GM19372 (cell line): ENCODE measurements at regions not wholly inside any gene's neighbourhood (a gene's known extent, or its start where the extent isn't known, plus 50 kb on each side); places are given as distances from the start of the nearest gene placed in this dataset.
"Not testable (repeated sequence)": the region's sequence is repeated elsewhere in the genome, so short reads cannot be mapped to it uniquely, and the experiment has no call there.

Experiments
- ATAC-seq: cut with Tn5 transposase; IDR thresholded peaks from one replicate; pipeline ENCODE4 v1.9.1; 2021; ENCODE audit warnings: mild to moderate bottlenecking, low read depth, moderate library complexity; ENCODE audit not compliant: unreplicated experiment

- no peak for ATAC-seq
These were observed 585.6 kb upstream of the RAB6C start for GRCh38 chr2:129393816-129394215.

- ATAC-seq = peak; percentile 59
These were observed 582.4 kb upstream of the RAB6C start for GRCh38 chr2:129396980-129397599.

- no peak for ATAC-seq
These were observed 578.6 kb upstream of the RAB6C start for GRCh38 chr2:129400826-129401225.

GRCh38 chr2:129402076-129402475, 577.4 kb upstream of the RAB6C start:
- ATAC-seq = no peak

GRCh38 chr2:129404000-129404685, 575.3 kb upstream of the RAB6C start:
- ATAC-seq = no peak

DNA sequence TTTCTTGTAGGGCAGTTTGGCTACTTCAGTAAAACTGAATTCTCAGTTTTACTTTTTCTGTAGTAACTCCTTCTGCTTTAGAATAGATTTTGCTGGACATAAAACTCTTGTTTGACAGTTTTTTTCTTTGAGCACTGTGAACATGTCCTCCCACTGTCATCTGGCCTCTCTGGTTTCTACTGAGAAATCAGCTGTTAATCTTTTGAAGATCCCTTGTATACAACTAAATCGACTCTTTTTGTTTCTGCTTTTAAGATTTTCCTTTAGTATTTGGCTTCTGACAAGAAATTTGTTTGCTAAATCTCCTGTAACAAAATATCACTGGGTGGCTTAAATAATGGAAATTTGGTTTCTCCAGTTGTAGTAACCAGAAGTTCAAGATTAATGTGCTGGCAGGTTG, 570.9 kb upstream of the RAB6C start:
- no peak for ATAC-seq

DNA sequence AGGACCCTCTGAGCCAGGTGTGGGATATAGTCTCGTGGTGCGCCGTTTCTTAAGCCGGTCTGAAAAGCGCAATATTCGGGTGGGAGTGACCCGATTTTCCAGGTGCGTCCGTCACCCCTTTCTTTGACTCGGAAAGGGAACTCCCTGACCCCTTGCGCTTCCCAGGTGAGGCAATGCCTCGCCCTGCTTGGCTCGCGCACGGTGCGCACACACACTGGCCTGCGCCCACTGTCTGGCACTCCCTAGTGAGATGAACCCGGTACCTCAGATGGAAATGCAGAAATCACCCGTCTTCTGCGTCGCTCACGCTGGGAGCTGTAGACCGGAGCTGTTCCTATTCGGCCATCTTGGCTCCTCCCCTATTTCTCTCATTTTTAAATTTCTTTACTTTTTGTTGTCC, 562.4 kb upstream of the RAB6C start:
- ATAC-seq = not testable (repeated sequence)

GRCh38 chr2:129422028-129422427, 557.4 kb upstream of the RAB6C start:
- no peak for ATAC-seq

- ATAC-seq = no peak
These were observed 551.3 kb upstream of the RAB6C start for GRCh38 chr2:129428086-129428660.

DNA sequence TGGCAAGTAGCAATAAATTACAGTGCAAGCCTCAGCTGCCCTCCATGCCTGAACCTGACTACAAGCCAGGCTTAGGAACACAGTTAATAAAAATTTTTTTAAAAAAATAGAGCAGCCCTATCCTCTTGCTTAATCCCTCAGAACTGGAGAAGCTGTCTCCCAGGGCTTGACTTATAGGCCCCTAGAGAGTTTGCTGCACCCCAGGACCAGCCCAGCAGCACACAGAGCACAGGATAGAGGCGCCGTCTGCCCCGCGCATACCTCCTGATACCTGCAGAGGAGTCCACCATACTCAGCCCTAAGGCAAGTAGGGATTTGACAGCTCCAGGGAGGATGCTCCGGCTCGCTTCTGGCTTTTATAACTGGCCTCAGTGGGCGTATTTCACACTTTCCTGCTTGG, 548.6 kb upstream of the RAB6C start:
- no peak for ATAC-seq

DNA sequence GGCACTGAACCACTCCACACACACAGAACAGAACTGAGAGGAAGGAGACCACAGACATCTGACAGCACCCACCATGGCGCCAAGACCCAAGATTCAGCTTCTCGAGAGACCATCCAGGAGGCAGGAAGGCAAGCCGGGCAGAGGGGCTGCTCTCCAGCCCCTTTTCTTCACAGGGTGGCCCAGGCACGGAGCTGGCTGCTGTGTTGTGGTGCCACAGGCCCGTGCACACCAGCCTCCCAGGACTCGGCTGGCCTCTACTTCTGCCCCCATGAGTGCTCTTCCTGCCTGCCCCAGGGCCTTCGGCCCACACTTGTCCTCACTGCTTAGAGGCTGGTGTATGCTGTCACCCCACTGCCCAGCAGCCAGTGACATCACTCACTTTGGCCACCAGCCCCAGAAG, 547.6 kb upstream of the RAB6C start:
- no peak for ATAC-seq

DNA sequence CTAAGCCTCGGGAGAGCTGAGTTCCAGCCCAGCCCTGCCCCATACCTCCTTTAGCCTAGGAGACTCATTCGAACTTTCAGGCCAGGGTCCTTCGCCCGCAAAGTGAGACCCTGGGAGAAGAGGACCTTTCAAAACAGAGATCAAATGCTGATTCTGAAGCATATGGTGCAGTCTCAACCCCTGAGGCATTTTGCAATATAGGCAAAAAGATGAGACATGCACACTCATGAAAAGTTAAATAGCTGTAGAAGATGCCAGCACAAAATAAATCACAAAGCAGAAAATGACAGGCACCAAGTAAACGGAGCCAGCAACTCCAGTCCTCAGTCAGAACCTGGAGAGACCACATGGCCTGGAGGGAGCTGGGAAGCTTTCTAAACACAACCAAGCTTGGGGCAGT, 542.7 kb upstream of the RAB6C start:
- ATAC-seq = no peak

DNA sequence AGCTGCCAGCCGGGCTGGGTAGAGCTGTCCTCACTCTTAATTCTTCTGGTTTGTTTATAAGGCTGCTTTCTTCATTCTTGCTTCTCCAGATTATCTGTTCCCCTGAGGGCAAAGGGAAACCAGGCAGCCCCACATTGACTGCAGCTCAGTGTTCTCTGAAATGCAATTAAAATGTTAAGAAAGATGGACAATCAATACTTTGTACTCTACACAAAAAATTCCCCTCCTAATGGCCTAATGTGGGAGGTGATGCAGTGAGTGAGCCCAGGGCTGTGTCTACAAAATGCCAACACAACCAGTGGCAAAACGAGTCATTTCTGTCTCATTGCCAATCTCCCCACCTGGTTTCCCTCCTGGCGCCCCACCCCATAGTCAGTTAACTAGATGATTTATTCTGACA, 541.7 kb upstream of the RAB6C start:
- no peak for ATAC-seq

GRCh38 chr2:129438501-129439057, 540.9 kb upstream of the RAB6C start:
- no peak for ATAC-seq

GRCh38 chr2:129439406-129440302, 539.8 kb upstream of the RAB6C start:
- no peak for ATAC-seq

GRCh38 chr2:129441610-129442009, 537.9 kb upstream of the RAB6C start:
- ATAC-seq = no peak

DNA sequence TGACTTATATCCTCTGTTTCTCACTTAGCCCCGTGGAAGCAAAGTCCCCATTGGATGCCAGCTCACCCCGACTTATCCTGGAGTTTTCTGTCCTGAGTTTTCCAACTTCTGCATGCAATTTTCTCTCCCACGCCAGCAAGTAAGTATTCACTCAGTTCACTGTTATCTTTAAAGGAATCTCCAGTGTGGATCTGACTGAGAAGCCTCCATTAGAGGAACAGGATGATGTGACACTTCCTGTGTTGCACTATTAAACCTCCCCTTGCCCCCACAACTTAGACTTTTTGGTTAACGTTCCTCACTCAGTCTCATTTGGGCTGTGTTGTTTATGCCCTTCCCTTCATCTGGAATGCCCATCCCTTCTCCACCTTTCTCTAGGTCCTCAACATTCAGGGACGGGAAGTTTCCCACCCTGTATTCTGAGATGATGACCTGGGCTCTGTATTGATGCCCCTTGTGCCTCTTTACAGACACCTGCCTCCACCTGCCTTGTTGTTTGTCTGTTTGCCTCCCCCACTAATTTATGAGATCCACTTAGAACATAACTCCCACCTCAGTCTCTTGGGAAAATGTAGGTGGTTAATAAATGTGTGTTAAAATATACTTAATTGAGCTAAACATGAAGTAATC, 536.1 kb upstream of the RAB6C start:
- no peak for ATAC-seq

DNA sequence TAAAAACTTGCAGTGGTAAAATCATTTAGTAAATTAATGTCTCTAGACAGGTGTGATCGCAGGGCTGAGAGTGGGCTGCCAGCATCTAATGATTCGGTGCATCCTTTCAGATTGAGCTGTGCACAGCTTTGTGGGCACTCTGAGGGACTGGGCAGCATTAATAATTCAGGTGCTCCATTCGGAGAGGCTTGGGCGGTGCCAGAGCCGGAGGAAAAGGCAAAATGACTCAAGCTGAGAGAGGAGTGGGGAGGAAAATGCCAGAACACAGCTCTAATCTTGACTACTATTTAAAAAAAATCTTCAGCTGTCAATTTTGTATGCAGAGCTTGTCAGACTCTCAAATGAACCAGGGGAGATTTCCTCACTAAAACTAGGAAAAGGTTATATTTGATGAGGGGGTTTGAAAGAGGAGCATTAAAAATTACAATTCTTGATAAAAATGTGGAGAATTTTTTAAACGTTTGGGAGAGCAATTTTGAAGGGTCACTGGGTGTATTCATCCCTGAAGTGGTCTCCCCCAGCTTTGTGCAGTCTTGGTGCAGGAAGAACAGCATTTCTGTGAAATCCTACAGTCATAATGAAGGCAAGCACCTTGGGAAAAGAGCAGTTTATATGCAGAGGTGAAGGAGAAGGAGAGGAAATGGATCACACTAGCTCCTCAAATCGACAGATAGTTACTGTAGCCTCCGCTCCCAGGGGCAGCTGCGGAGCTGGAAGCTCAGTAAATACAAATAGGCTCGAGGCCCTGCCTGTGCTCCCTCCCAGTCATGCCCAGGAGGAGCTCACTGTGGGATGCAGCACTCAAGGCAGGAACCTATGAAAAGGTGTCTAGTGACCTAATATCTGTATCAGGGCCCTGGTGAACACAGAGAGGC, 535.4 kb upstream of the RAB6C start:
- no peak for ATAC-seq

GRCh38 chr2:129444751-129445150, 534.7 kb upstream of the RAB6C start:
- ATAC-seq = no peak
